Renal cortical epithelial cell (primary cell): ENCODE measurements at regions not wholly inside any gene's neighbourhood (a gene's known extent, or its start where the extent isn't known, plus 50 kb on each side); places are given as distances from the start of the nearest gene placed in this dataset.

Experiments
- DNase-seq: peaks from one replicate; pipeline ENCODE4 v3.0.0-alpha.2; 2011; ENCODE audit warnings: low read depth

GRCh38 chr6:14731611-14732010, 514.3 kb upstream of the JARID2 start:
- no peak for DNase-seq

- DNase-seq = no peak
These were observed 513.5 kb upstream of the JARID2 start for GRCh38 chr6:14732226-14732843.

- DNase-seq = peak; percentile 92
These were observed 512.8 kb upstream of the JARID2 start for GRCh38 chr6:14732844-14733757.

- no peak for DNase-seq
These were observed 511.8 kb upstream of the JARID2 start for GRCh38 chr6:14734052-14734415.

GRCh38 chr6:14734416-14735340, 511.2 kb upstream of the JARID2 start:
- DNase-seq = peak; percentile 87

- no peak for DNase-seq
These were observed 509.8 kb upstream of the JARID2 start for GRCh38 chr6:14735956-14736486.

GRCh38 chr6:14736554-14736953, 509.3 kb upstream of the JARID2 start:
- no peak for DNase-seq

GRCh38 chr6:14738497-14738896, 507.4 kb upstream of the JARID2 start:
- DNase-seq = no peak

- no peak for DNase-seq
These were observed 506.9 kb upstream of the JARID2 start for GRCh38 chr6:14738933-14739332.

GRCh38 chr6:14739827-14740226, 506.0 kb upstream of the JARID2 start:
- no peak for DNase-seq

- no peak for DNase-seq
These were observed 503.7 kb upstream of the JARID2 start for GRCh38 chr6:14742171-14742570.

GRCh38 chr6:14742680-14743079, 503.2 kb upstream of the JARID2 start:
- no peak for DNase-seq

- DNase-seq = no peak
These were observed 502.8 kb upstream of the JARID2 start for GRCh38 chr6:14743144-14743473.

- peak; percentile 99 for DNase-seq
These were observed 502.2 kb upstream of the JARID2 start for GRCh38 chr6:14743474-14744211.

- no peak for DNase-seq
These were observed 501.7 kb upstream of the JARID2 start for GRCh38 chr6:14744212-14744556.

- DNase-seq = no peak
These were observed 499.6 kb upstream of the JARID2 start for GRCh38 chr6:14746139-14746837.

- no peak for DNase-seq
These were observed 497.9 kb upstream of the JARID2 start for GRCh38 chr6:14747881-14748520.

GRCh38 chr6:14748679-14749078, 497.2 kb upstream of the JARID2 start:
- DNase-seq = no peak

- no peak for DNase-seq
These were observed 495.7 kb upstream of the JARID2 start for GRCh38 chr6:14750059-14750661.

GRCh38 chr6:14751645-14752175, 494.2 kb upstream of the JARID2 start:
- no peak for DNase-seq
